H9 (cell line): ENCODE measurements at regions not wholly inside any gene's neighbourhood (a gene's known extent, or its start where the extent isn't known, plus 50 kb on each side); places are given as distances from the start of the nearest gene placed in this dataset.

Experiments
- DNase-seq: peaks from one replicate; pipeline ENCODE4 v3.0.0-alpha.2; 2017
- H2AFZ ChIP-seq: one replicate; pipeline ENCODE4 v1.6.1; 2013; ENCODE audit warnings: mild to moderate bottlenecking, low read length, control low read depth, moderate library complexity
- H2AK5ac ChIP-seq: 2 replicates; pipeline ENCODE4 v1.6.1; 2013; ENCODE audit warnings: low read length, control low read depth, mixed read lengths; ENCODE audit not compliant: insufficient read length
- H2BK120ac ChIP-seq: one replicate; pipeline ENCODE4 v1.6.1; 2013; ENCODE audit warnings: low read depth, mild to moderate bottlenecking, low read length, control low read depth, inconsistent platforms; ENCODE audit not compliant: poor library complexity, severe bottlenecking
- H2BK12ac ChIP-seq: 2 replicates; pipeline ENCODE4 v1.6.1; 2013; ENCODE audit warnings: low read length, control low read depth, mixed read lengths, low read depth; ENCODE audit not compliant: insufficient read length
- H2BK15ac ChIP-seq: 2 replicates; pipeline ENCODE4 v1.6.1; 2013; ENCODE audit warnings: low read depth, low read length, control low read depth
- H2BK20ac ChIP-seq: one replicate; pipeline ENCODE4 v1.6.1; 2013; ENCODE audit warnings: low read depth, mild to moderate bottlenecking, low read length, control low read depth, inconsistent platforms; ENCODE audit not compliant: poor library complexity, severe bottlenecking
- H2BK5ac ChIP-seq: 2 replicates; pipeline ENCODE4 v1.6.1; 2013; ENCODE audit warnings: low read length, control low read depth, mixed read lengths; ENCODE audit not compliant: insufficient read length
- H3K14ac ChIP-seq: 2 replicates; pipeline ENCODE4 v1.6.1; 2013; ENCODE audit warnings: low read length, control low read depth; ENCODE audit not compliant: insufficient read depth
- H3K18ac ChIP-seq: 2 replicates; pipeline ENCODE4 v1.6.1; 2013; ENCODE audit warnings: low read depth, mild to moderate bottlenecking, mixed read lengths, low read length, control low read depth; ENCODE audit not compliant: insufficient read length
- H3K23ac ChIP-seq: 2 replicates; pipeline ENCODE4 v1.6.1; 2013; ENCODE audit warnings: low read length, control low read depth, mixed read lengths, low read depth; ENCODE audit not compliant: insufficient read length
- H3K23me2 ChIP-seq: 2 replicates; pipeline ENCODE4 v1.6.1; 2013; ENCODE audit warnings: low read depth, mild to moderate bottlenecking, mixed read lengths, low read length, control low read depth; ENCODE audit not compliant: insufficient read length, poor library complexity, severe bottlenecking
- H3K27ac ChIP-seq: 2 replicates; pipeline ENCODE4 v1.5.1; 2013; ENCODE audit warnings: low read length, control low read depth, mixed read lengths, low read depth; ENCODE audit not compliant: insufficient read length
- H3K27me3 ChIP-seq: 2 replicates; pipeline ENCODE4 v1.6.1; 2013; ENCODE audit warnings: low read length, control low read depth, inconsistent platforms; ENCODE audit not compliant: insufficient read depth
- H3K4ac ChIP-seq: 2 replicates; pipeline ENCODE4 v1.6.1; 2013; ENCODE audit warnings: low read depth, mild to moderate bottlenecking, control low read depth, inconsistent platforms, low read length, moderate library complexity
- H3K4me1 ChIP-seq: 2 replicates; pipeline ENCODE4 v1.6.1; 2013; ENCODE audit warnings: low read length, control low read depth, inconsistent platforms; ENCODE audit not compliant: insufficient read depth
- H3K4me2 ChIP-seq: 2 replicates; pipeline ENCODE4 v1.6.1; 2013; ENCODE audit warnings: low read length, control low read depth, mixed read lengths; ENCODE audit not compliant: insufficient read length, insufficient read depth
- H3K56ac ChIP-seq: 2 replicates; pipeline ENCODE4 v1.6.1; 2013; ENCODE audit warnings: low read depth, mild to moderate bottlenecking, mixed read lengths, low read length, control low read depth; ENCODE audit not compliant: insufficient read length
- H3K79me1 ChIP-seq: 2 replicates; pipeline ENCODE4 v1.6.1; 2013; ENCODE audit warnings: low read depth, mild to moderate bottlenecking, moderate library complexity, low read length, control low read depth, inconsistent platforms; ENCODE audit not compliant: insufficient read depth, poor library complexity, severe bottlenecking
- H3K79me2 ChIP-seq: 2 replicates; pipeline ENCODE4 v1.6.1; 2013; ENCODE audit warnings: low read length, control low read depth, inconsistent platforms; ENCODE audit not compliant: insufficient read depth
- H3K9ac ChIP-seq: 2 replicates; pipeline ENCODE4 v1.6.1; 2013; ENCODE audit warnings: low read length, control low read depth, mixed read lengths; ENCODE audit not compliant: insufficient read length; ENCODE audit errors: extremely low read depth
- H3K9me3 ChIP-seq: one replicate; pipeline ENCODE4 v1.6.1; 2013; ENCODE audit warnings: low read depth, low read length, inconsistent platforms; ENCODE audit not compliant: control insufficient read depth
- H3T11ph ChIP-seq: one replicate; pipeline ENCODE4 v1.6.1; 2013; ENCODE audit warnings: mild to moderate bottlenecking, low read length, control low read depth, inconsistent platforms
- H4K20me1 ChIP-seq: one replicate; pipeline ENCODE4 v1.6.1; 2013; ENCODE audit not compliant: control insufficient read depth, insufficient read length, insufficient read depth
- H4K5ac ChIP-seq: 2 replicates; pipeline ENCODE4 v1.6.1; 2013; ENCODE audit warnings: low read depth, mild to moderate bottlenecking, mixed read lengths, low read length, control low read depth; ENCODE audit not compliant: insufficient read length
- H4K8ac ChIP-seq: replicated peaks from 2 replicates; pipeline ENCODE4 v1.6.1; 2013; ENCODE audit warnings: low read length, control low read depth, mixed read lengths, low read depth; ENCODE audit not compliant: insufficient read length
- H4K91ac ChIP-seq: 2 replicates; pipeline ENCODE4 v1.6.1; 2013; ENCODE audit warnings: low read depth, mild to moderate bottlenecking, moderate library complexity, mixed read lengths, low read length, control low read depth; ENCODE audit not compliant: insufficient read length
- H3K27ac Mint-ChIP-seq, 3 experiments: 2 replicates in 2 of 3; 3 replicates in 1 of 3; pipeline ENCODE4 v1.8.0; 2020 to 2021; ENCODE audit warnings: mixed read lengths in 3 of 3, mild to moderate bottlenecking in 1 of 3, moderate library complexity in 1 of 3
- H3K27me3 Mint-ChIP-seq: 2 replicates; pipeline ENCODE4 v1.8.0; 2021; ENCODE audit warnings: low read depth, mild to moderate bottlenecking, moderate library complexity, mixed read lengths
- H3K36me3 Mint-ChIP-seq, 3 experiments: 2 replicates in 2 of 3; 3 replicates in 1 of 3; pipeline ENCODE4 v1.8.0; 2020 to 2021; ENCODE audit warnings: low read depth in 3 of 3, mixed read lengths in 3 of 3; ENCODE audit not compliant: insufficient read depth in 1 of 3
- H3K4me1 Mint-ChIP-seq, 2 experiments: 2 replicates each; pipeline ENCODE4 v1.8.0; 2020; ENCODE audit warnings: mixed read lengths in 2 of 2
- H3K4me3 Mint-ChIP-seq, 2 experiments: 2 replicates in 1 of 2; 3 replicates in 1 of 2; pipeline ENCODE4 v1.8.0; 2020 to 2021; ENCODE audit warnings: mild to moderate bottlenecking in 2 of 2, mixed read lengths in 2 of 2, moderate library complexity in 1 of 2
- H3K9me3 Mint-ChIP-seq, 2 experiments: 2 replicates in 1 of 2; 3 replicates in 1 of 2; pipeline ENCODE4 v1.8.0; 2020; ENCODE audit warnings: mild to moderate bottlenecking in 2 of 2, mixed read lengths in 2 of 2, moderate library complexity in 1 of 2
- WGBS: extraction: QIAGEN DNeasy Blood & Tissue Kit; methylation state at CpG from one replicate; pipeline ENCODE4 v1.1.7; 2013; ENCODE audit warnings: missing lambda C conversion rate, low lambda C conversion rate, mixed read lengths; ENCODE audit not compliant: insufficient read length; ENCODE audit errors: extremely low coverage; 5-methylcytosine and 5-hydroxymethylcytosine counted together
- TF ChIP-seq, protein P1 (sequence below): fragments of 200-600 bp; sonication (generic); conservative IDR thresholded peaks from 3 replicates; pipeline ENCODE4 v1.8.0; 2021; ENCODE audit warnings: antibody characterized with exemption, mild to moderate bottlenecking

DNA sequence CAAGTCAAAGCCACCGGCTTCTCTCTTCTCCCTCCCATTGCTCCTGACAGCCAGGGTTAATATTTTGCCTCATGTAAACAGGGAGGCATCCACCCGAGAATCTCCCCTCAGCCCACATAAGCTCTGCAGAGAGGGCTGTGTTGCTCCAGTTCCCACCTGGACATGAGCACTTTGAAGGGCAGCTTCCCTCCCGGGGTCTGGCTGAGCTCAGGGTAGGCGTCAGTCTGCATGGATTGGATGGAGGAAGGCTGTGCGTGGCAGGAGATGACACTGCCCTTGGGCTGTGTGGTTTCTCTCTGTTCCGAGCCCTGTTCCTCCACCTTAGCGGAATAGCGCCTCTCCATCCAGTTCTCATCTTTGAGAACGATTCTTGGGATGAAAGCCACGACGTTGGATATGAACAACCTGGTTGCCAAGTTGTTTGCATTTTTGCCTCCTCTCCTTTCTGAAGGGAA lies 53.7 kb upstream of the ETS2 start:
- Histone ChIP-seq H3K79me1 (no peaks in the 10 kb centered on the region), H3T11ph (no peak overlapping the region), H3K9ac (no peak overlapping the region), H3K14ac (no peak overlapping the region), H3K9me3 (no peaks in the 10 kb centered on the region), H4K20me1 (no peaks in the 10 kb centered on the region), H2BK5ac (no peak overlapping the region), H3K27me3 (no peaks in the 10 kb centered on the region), H2BK15ac (no peak overlapping the region), H3K56ac (no peak overlapping the region), H3K18ac (no peak overlapping the region), H3K27ac (no peak overlapping the region), H2AK5ac (no peak overlapping the region), H2BK120ac (no peak overlapping the region), H3K23me2 (no peaks in the 10 kb centered on the region), H3K4me2 (no peak overlapping the region), H3K23ac (no peak overlapping the region), H3K4me1 (no peaks in the 10 kb centered on the region), H3K4ac (no peak overlapping the region), H4K5ac (no peak overlapping the region), H2AFZ (no peak overlapping the region), H4K8ac (no peak overlapping the region), H2BK12ac (no peak overlapping the region), H4K91ac (no peak overlapping the region), H3K79me2 (no peaks in the 10 kb centered on the region), H2BK20ac (no peak overlapping the region)
- Mint-ChIP-seq H3K27me3 (peaks cover 19% of the 10 kb centered on the region), H3K27ac (no peak overlapping the region), H3K4me3 (no peak overlapping the region), H3K36me3 (no peaks in the 10 kb centered on the region), H3K9me3 (no peaks in the 10 kb centered on the region; a peak in 2 of 5 replicates), H3K4me1 (peaks cover 12 to 13% of the 10 kb centered on the region in 2 experiments)
- no CpG with 5 or more reads among the region's 11 CpGs for WGBS
- TF ChIP-seq, protein P1, sequence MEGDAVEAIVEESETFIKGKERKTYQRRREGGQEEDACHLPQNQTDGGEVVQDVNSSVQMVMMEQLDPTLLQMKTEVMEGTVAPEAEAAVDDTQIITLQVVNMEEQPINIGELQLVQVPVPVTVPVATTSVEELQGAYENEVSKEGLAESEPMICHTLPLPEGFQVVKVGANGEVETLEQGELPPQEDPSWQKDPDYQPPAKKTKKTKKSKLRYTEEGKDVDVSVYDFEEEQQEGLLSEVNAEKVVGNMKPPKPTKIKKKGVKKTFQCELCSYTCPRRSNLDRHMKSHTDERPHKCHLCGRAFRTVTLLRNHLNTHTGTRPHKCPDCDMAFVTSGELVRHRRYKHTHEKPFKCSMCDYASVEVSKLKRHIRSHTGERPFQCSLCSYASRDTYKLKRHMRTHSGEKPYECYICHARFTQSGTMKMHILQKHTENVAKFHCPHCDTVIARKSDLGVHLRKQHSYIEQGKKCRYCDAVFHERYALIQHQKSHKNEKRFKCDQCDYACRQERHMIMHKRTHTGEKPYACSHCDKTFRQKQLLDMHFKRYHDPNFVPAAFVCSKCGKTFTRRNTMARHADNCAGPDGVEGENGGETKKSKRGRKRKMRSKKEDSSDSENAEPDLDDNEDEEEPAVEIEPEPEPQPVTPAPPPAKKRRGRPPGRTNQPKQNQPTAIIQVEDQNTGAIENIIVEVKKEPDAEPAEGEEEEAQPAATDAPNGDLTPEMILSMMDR: no peak
- DNase-seq: no peak
